ENCODE measurements at regions not wholly inside any gene's neighbourhood (a gene's known extent, or its start where the extent isn't known, plus 50 kb on each side); places are given as distances from the start of the nearest gene placed in this dataset.
"Not testable (repeated sequence)": the region's sequence is repeated elsewhere in the genome, so short reads cannot be mapped to it uniquely, and the experiment has no call there.

GRCh38 chr19:13712767-13713201 lies 51.5 kb upstream of the MRI1 start:
- intact Hi-C loops (cut with DNase I), result no loop called here
- peak; percentile 32 for DNase-seq
- ATAC-seq, result peak; percentile 94 to 95

- no peak for DNase-seq
- intact Hi-C loops (cut with DNase I), result no loop called here
- peak in 1 of 2 donors; percentile 35 for ATAC-seq
Observed at GRCh38 chr19:13707915-13708314, 56.4 kb upstream of the MRI1 start.

DNA sequence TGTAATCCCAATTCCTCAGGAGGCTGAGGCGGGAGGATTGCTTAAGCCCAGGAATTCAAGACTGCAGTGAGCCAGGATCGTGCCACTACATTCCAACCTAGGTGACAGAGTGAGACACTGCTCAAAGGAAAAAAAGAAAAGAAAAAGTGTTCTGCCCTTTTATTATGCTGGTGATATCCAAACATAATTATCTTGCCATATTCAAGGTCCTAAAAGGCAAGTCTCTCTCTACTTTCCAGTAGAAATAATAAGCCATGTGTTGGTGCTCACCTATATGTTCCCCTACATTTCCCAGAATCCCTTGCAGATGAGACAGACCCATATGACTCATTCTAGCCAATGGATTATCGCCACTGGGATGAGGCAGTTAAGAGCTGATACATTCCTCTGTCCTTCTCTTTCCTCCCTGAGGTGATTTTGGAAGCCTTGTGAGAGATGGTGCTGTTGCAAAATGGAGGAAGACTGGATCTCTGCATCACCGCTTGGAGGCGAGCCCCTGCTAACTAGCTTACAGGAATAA lies 58.3 kb upstream of the MRI1 start:
- DNase-seq, result no peak
- ATAC-seq, result no peak
- intact Hi-C loops (cut with DNase I), result no loop called here

GRCh38 chr19:13705201-13705600 lies 59.1 kb upstream of the MRI1 start:
- DNase-seq, result no peak
- intact Hi-C loops (cut with DNase I), result no loop called here
- ATAC-seq, result no peak

DNA sequence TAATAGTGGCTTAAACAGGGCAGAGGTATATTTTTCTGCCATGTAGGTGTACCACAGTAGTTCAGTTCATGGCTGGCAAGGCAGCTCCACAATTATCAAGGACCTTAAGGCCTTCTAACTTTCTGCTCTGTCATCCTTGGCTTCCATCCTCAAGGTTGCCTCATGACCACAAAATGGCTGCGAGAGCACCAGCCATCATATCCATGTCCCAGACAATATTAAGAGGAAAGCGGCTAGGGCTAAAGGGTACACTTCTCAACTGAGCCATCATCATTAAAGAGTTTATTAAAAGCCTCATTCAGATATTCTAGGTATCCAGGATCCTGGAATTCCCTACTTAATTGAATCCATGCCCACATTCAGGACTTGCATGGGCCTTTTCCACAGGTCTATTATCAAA lies 62.7 kb upstream of the MRI1 start:
- DNase-seq, result no peak
- intact Hi-C loops (cut with DNase I), result no loop called here
- no peak for ATAC-seq

DNA sequence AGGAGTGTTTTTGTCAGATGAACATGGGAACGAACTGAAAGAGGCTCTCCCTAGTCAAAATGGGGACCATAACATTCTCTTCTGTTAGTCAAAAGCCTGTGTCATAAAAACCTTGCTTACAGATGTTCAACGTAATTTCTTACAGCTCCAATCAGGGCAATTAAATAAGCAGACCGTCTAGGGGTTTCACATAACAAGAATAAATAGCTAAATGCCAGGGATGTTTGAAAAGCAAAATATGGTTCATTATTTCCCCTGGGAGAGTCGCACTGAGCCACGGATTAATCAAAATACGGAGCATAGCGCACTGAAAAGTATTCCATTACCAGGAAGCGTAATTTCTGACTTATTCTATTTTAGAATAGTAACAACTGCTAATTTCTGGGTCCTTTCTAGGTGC lies 63.7 kb upstream of the MRI1 start:
- intact Hi-C loops (cut with DNase I), result no loop called here
- ATAC-seq, result no peak

GRCh38 chr19:13699786-13700185 lies 64.5 kb upstream of the MRI1 start:
- intact Hi-C loops (cut with DNase I), result no loop called here
- ATAC-seq (no peak), DNase-seq (no peak)

More for the DNA sequence above, 63.7 kb upstream of the MRI1 start:
- DNase-seq, result no peak

DNA sequence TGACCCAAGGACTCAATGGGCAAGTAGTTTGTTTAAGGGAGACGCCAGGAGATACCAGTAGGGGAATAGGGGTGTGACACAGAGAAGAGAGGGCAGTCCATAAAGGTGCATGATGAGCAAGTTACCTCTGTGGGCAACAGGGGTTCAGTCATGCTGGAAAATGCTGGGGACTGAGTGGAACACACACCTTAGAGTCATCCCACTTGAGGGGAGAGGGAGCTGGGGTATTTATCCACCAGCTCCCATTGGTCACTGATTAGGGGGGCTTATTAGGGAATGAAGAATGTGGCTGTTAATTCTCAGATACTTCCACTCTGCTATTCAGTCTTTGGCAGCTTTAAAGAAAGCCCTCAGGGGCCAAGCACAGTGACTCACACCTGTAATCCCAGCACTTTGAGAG lies 67.5 kb upstream of the MRI1 start:
- DNase-seq, result no peak
- intact Hi-C loops (cut with DNase I), result no loop called here
- no peak for ATAC-seq

DNA sequence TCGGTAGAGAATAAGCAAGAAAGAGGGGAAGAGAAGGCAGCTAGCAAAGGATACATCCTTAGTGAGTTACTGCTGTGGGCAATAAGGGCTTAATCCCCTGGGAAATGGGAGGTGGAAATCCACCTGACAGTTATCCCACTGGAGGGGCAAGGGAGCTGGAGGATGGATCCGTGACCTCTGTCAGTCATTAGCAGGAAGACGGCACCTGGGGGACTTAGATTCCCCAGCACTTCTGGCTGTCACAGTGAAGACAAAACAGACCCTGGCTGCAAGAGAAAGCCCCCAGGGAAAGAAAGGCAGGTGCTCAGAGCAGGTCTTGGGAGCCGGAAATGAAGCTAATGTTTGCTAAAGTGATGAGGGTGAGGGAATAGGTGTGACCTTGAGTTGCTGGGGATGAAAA lies 70.4 kb upstream of the MRI1 start:
- intact Hi-C loops (cut with DNase I), result no loop called here

DNA sequence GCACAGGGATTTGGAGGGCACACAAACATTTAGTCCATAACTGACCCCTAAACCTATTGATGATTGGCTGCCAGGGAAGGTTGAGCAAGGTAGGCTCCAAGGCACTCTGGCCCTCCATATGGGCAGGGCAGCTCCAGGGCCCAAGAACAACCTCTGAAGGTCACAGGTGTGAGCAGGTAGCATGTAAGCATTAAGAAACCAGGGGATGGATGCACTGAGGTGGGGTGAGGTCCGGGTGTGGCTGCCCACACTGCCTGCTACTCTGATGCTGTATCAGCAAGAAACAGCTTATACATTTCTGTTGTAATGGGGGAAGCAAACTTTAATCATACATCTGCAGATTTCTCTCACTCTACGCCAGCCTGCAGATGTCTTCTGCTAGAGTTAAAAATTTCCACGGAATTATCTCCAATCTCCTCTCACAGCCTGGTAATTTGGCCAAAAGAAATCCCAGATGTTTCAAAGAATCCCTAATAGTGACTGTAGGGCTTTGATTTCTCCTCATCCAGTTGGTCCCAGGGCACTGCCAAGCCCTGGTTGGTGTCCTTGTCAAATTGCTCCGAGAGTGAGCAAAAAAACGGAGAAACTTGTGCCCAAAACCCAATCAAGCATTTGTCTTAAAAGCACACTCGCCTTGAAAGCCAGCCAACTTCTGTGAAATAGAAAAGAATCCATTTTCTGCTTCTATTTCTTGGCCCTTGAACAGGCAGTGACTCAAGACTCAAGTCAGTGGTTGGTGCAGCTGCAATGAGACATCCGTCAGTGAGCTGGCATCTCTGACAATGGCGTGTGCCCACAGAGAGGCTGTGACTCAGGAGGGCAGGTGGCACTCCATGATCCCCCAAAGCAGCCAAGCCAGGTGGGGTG lies 72.5 kb upstream of the MRI1 start:
- ATAC-seq (no peak), DNase-seq (no peak)
- intact Hi-C loops (cut with DNase I), result no loop called here

More for the DNA sequence above, 70.4 kb upstream of the MRI1 start:
- ATAC-seq (no peak), DNase-seq (no peak)

GRCh38 chr19:13689085-13689484 lies 75.2 kb upstream of the MRI1 start:
- intact Hi-C loops (cut with DNase I), result no loop called here
- ATAC-seq (no peak), DNase-seq (no peak)

DNA sequence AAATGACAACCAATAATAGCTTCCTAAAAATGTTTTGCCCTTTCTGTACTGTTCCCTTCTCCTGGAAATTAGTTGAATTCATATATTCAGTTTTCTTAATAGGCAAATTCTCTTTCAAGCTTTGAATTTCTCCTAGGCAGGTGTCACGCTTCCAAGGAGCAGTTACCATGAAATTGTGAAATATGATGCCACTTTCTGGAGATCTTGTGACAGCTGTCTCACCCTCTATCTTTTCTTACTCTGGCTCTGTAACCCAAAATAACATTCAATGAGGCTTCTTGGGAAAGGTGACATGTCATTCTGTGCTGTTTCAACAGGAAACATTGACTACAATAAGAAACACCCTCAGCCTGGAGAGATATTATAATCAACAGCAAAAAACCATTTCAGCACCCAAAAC lies 80.3 kb upstream of the MRI1 start:
- intact Hi-C loops (cut with DNase I), result no loop called here
- DNase-seq, result no peak
- ATAC-seq, result no peak

- no peak for DNase-seq
- intact Hi-C loops (cut with DNase I), result no loop called here
- no peak for ATAC-seq
Observed at GRCh38 chr19:13681509-13681908, 82.8 kb upstream of the MRI1 start.

- intact Hi-C loops (cut with DNase I); DNase-seq; ATAC-seq: not testable (repeated sequence)
Observed at GRCh38 chr19:13680708-13681360, 83.5 kb upstream of the MRI1 start.

DNA sequence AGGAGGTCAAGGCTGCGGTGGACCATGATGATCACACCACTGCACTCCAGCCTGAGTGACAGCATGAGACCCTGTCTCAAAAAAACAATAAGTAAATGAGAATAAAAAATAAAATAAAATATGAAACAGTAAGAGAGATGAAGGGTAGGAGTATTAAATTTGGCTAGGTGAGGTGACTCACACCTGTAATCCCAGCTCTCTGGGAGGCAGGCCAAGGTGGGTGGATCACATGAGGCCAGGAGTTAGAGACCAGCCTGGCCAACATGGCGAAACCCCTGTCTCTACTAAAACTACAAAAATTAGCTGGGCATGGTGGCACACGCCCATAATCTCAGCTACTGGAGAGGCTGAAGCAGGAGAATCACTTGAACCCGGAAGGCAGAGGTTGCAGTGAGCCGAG lies 87.4 kb upstream of the MRI1 start:
- ATAC-seq; intact Hi-C loops (cut with DNase I); DNase-seq: not testable (repeated sequence)

DNA sequence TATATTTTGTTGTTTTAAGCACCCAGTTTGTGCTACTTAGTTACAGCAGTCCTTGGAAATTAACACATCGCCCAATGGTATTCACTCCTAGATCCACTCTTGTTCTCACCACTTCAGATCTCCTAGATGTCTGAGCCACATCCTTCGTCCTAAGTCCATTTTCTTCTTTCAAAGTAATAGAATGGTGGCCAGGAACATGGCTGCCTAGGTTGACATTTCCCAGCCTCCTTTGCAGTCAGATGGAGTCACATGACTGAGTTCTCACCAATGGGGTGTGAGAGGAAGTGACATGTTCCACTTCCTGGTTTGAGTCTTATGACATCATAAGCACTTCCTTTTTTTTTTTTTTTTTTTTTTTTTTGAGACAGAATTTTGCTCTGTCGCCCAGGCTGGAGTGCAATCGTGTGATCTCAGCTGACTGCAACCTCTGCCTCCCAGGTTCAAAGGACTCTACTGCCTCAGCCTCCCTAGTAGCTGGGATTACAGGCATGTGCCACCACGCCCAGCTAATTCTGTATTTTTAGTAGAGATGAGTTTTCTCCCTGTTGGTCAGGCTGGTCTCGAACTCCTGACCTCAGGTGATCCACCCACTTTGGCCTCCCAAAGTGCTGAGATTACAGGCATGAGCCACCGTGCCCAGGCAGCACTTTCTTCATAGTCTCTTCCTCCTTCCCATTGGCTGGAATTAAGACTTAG lies 91.7 kb upstream of the MRI1 start:
- intact Hi-C loops (cut with DNase I); ATAC-seq; DNase-seq: not testable (repeated sequence)

GRCh38 chr19:13670846-13671245 lies 93.5 kb upstream of the MRI1 start:
- ATAC-seq, result no peak
- intact Hi-C loops (cut with DNase I), result no loop called here
- DNase-seq, result no peak

DNA sequence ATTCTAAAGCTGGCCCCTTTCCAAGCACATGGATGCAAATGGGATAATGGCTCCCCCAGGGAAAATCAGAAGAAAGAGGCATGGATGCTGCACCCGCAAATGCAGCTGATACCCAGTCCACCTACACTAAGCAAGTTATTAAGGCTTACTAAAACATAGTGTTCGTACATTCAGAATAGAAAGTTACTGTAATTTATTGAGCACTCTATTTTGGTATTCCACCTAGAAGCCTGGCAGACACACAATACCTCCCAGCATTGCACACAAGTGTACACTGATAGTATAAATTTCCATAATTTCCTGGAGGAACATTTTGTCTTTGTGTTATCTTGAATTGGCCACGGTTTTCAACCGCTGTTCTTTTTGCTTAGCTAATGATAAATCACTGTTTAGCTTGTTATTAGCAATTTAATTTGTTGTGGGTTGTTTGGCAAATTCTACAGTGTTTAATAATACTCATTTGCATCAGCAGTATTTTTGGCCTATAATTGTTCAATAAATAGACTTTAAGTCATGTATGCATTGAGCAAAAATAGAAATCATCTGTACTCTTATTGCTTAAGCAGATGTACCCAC lies 94.5 kb upstream of the MRI1 start:
- ATAC-seq, result no peak
- no peak for DNase-seq
- intact Hi-C loops (cut with DNase I), result no loop called here

GRCh38 chr19:13668964-13669363 lies 95.4 kb upstream of the MRI1 start:
- DNase-seq (no peak), ATAC-seq (no peak)
- intact Hi-C loops (cut with DNase I), result no loop called here

- no peak for ATAC-seq
- intact Hi-C loops (cut with DNase I), result no loop called here
- DNase-seq, result no peak
Observed at GRCh38 chr19:13666165-13666564, 98.2 kb upstream of the MRI1 start.

All from left cardiac atrium (tissue), 4 donors.